ENCODE measurements at regions not wholly inside any gene's neighbourhood (a gene's known extent, or its start where the extent isn't known, plus 50 kb on each side); places are given as distances from the start of the nearest gene placed in this dataset.

GRCh38 chr1:238677567-238677966 lies 708.8 kb upstream of the CHRM3 start:
- no peak overlapping the region for H3K4me2 ChIP-seq (replicated peaks; ENCODE audit: low read depth, low read length, poor library complexity, severe bottlenecking)
- intact Hi-C loops (cut with micrococcal nuclease): no loop called here
- ChIA-PET CTCF (no interaction called here), POLR2A (no interaction called here)
- no peaks in the 10 kb centered on the region for H3K27me3 ChIP-seq (replicated peaks in 1 of 4; ENCODE audit: control extremely low read depth in 1 of 4, control insufficient read depth in 3 of 4, insufficient read depth in 4 of 4, low read length in 3 of 4)
- Mint-ChIP-seq H3K4me1 (no peaks in the 10 kb centered on the region), H3K27me3 (no peaks in the 10 kb centered on the region), H3K9me3 (ENCODE audit: insufficient read depth) (peaks cover 2% of the 10 kb centered on the region), H3K4me3 (no peak overlapping the region), H3K27ac (no peak overlapping the region)
- H3K4me1 ChIP-seq (ENCODE audit: control insufficient read depth in 2 of 2, insufficient read depth in 2 of 2, low read length in 2 of 2): no peaks in the 10 kb centered on the region
- H3K9me3 ChIP-seq (ENCODE audit: control extremely low read depth in 1 of 3, control insufficient read depth in 2 of 3, insufficient read depth in 1 of 3, low read length in 2 of 3): no peaks in the 10 kb centered on the region
- H3K36me3 ChIP-seq (replicated peaks in 1 of 2; ENCODE audit: control extremely low read depth in 1 of 2, control insufficient read depth in 1 of 2, extremely low read depth in 1 of 2, insufficient read depth in 2 of 2, low read length in 1 of 2): no peaks in the 10 kb centered on the region
- no peak overlapping the region for H3K9ac ChIP-seq (ENCODE audit: low read length)
- no peak overlapping the region for H3K4me3 ChIP-seq (ENCODE audit: control extremely low read depth in 1 of 5, extremely low read depth in 1 of 5, insufficient read depth in 1 of 5, low read depth in 2 of 5, low read length in 4 of 5)
- H2AFZ ChIP-seq (ENCODE audit: insufficient read depth, low read depth, low read length, poor library complexity, severe bottlenecking): no peak overlapping the region
- DNase-seq (no peak), ATAC-seq (ENCODE audit: low read depth) (no peak)
- TF ChIP-seq, protein P1, sequence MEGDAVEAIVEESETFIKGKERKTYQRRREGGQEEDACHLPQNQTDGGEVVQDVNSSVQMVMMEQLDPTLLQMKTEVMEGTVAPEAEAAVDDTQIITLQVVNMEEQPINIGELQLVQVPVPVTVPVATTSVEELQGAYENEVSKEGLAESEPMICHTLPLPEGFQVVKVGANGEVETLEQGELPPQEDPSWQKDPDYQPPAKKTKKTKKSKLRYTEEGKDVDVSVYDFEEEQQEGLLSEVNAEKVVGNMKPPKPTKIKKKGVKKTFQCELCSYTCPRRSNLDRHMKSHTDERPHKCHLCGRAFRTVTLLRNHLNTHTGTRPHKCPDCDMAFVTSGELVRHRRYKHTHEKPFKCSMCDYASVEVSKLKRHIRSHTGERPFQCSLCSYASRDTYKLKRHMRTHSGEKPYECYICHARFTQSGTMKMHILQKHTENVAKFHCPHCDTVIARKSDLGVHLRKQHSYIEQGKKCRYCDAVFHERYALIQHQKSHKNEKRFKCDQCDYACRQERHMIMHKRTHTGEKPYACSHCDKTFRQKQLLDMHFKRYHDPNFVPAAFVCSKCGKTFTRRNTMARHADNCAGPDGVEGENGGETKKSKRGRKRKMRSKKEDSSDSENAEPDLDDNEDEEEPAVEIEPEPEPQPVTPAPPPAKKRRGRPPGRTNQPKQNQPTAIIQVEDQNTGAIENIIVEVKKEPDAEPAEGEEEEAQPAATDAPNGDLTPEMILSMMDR (IDR thresholded peaks at IDR 0.05): no peak
- no peak for TF ChIP-seq EZH2 (IDR thresholded peaks at IDR 0.05; ENCODE audit: borderline replicate concordance, insufficient read depth, low read depth, low read length, poor library complexity, severe bottlenecking)
- H4K20me1 ChIP-seq (ENCODE audit: control insufficient read depth, insufficient read depth, low read length, poor library complexity, severe bottlenecking): no peaks in the 10 kb centered on the region
- H3K79me2 ChIP-seq (ENCODE audit: control insufficient read depth, insufficient read depth, low read length): no peaks in the 10 kb centered on the region
- WGBS (ENCODE audit: insufficient coverage): 100% methylated on average over 1 of the region's 4 CpGs
- no peak overlapping the region for H3K27ac ChIP-seq (ENCODE audit: low read length in 2 of 2)

DNA sequence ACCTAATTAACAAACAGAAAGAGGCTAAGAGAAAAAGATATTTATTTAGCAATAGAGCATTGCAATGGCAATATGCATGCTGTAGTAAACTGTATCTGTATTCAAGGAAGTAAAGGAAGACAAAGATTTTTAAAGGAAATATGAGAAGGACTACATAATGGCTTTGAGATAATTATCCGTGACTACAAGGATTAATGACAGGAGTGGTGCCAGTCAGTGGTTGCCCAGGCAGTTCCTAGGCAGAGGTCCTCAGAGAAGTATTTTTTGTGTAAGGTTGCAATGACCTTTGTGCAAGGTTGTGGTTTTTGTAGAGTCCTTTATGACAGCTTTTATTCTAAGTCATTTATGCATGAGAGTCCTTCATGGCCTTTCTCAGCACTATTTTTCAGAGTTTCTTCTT lies 711.1 kb upstream of the CHRM3 start:
- DNase-seq (no peak), ATAC-seq (ENCODE audit: low read depth) (no peak)
- H3K4me1 ChIP-seq (ENCODE audit: control insufficient read depth in 2 of 2, insufficient read depth in 2 of 2, low read length in 2 of 2): no peaks in the 10 kb centered on the region
- H3K4me2 ChIP-seq (replicated peaks; ENCODE audit: low read depth, low read length, poor library complexity, severe bottlenecking): no peak overlapping the region
- H3K27me3 Mint-ChIP-seq: no peaks in the 10 kb centered on the region
- H3K27me3 ChIP-seq (replicated peaks in 1 of 4; ENCODE audit: control extremely low read depth in 1 of 4, control insufficient read depth in 3 of 4, insufficient read depth in 4 of 4, low read length in 3 of 4): no peaks in the 10 kb centered on the region
- H3K9me3 Mint-ChIP-seq (ENCODE audit: insufficient read depth): no peaks in the 10 kb centered on the region
- no peaks in the 10 kb centered on the region for H3K79me2 ChIP-seq (ENCODE audit: control insufficient read depth, insufficient read depth, low read length)
- H3K27ac Mint-ChIP-seq: no peak overlapping the region
- intact Hi-C loops (cut with micrococcal nuclease): no loop called here
- POLR2A ChIA-PET: no interaction called here
- CTCF ChIA-PET: no interaction called here
- no peak overlapping the region for H3K4me3 Mint-ChIP-seq
- H3K9me3 ChIP-seq (ENCODE audit: control extremely low read depth in 1 of 3, control insufficient read depth in 2 of 3, insufficient read depth in 1 of 3, low read length in 2 of 3): no peaks in the 10 kb centered on the region
- H4K20me1 ChIP-seq (ENCODE audit: control insufficient read depth, insufficient read depth, low read length, poor library complexity, severe bottlenecking): no peaks in the 10 kb centered on the region
- no peak overlapping the region for H3K9ac ChIP-seq (ENCODE audit: low read length)
- no peak overlapping the region for H2AFZ ChIP-seq (ENCODE audit: insufficient read depth, low read depth, low read length, poor library complexity, severe bottlenecking)
- H3K27ac ChIP-seq (ENCODE audit: low read length in 2 of 2): no peak overlapping the region
- 85% methylated on average over 1 of the region's 1 CpG for WGBS (ENCODE audit: insufficient coverage)
- H3K36me3 ChIP-seq (replicated peaks in 1 of 2; ENCODE audit: control extremely low read depth in 1 of 2, control insufficient read depth in 1 of 2, extremely low read depth in 1 of 2, insufficient read depth in 2 of 2, low read length in 1 of 2): no peaks in the 10 kb centered on the region
- no peak overlapping the region for H3K4me3 ChIP-seq (ENCODE audit: control extremely low read depth in 1 of 5, extremely low read depth in 1 of 5, insufficient read depth in 1 of 5, low read depth in 2 of 5, low read length in 4 of 5)
- H3K4me1 Mint-ChIP-seq: no peaks in the 10 kb centered on the region
- TF ChIP-seq EZH2 (IDR thresholded peaks at IDR 0.05; ENCODE audit: borderline replicate concordance, insufficient read depth, low read depth, low read length, poor library complexity, severe bottlenecking): no peak
- TF ChIP-seq, protein P1 (IDR thresholded peaks at IDR 0.05): no peak

Data from B cell (primary cell).